Left cardiac atrium (tissue), 4 donors: ENCODE measurements at regions not wholly inside any gene's neighbourhood (a gene's known extent, or its start where the extent isn't known, plus 50 kb on each side); places are given as distances from the start of the nearest gene placed in this dataset.

ENCODE experiments used
- ATAC-seq, 2 donors: fragments of 200-7000 bp; cut with Tn5 transposase; one replicate each; pipeline ENCODE4 v1.9.1; 2020; ENCODE audit warnings: mild to moderate bottlenecking in 2 of 2, moderate library complexity in 2 of 2
- DNase-seq: peaks from one replicate; pipeline ENCODE4 v3.0.0-alpha.2; 2020
- intact Hi-C, 2 donors: fragments of 100-400 bp; cut with DNase I; formaldehyde crosslinking; loops; one replicate each; pipeline versions ENCODE4 v1.14.1 to v1.15.1; 2022 to 2023
- donor health status: DM: no; HTN: yes; CAD: no.
- donor health status: DM: no; HTN: yes; CAD: no; lungs with severe emphysema.
- donor health status: DM: yes; HTN: yes; CAD: no.
- donor health status: Dilated cardiomyopathy.

DNA sequence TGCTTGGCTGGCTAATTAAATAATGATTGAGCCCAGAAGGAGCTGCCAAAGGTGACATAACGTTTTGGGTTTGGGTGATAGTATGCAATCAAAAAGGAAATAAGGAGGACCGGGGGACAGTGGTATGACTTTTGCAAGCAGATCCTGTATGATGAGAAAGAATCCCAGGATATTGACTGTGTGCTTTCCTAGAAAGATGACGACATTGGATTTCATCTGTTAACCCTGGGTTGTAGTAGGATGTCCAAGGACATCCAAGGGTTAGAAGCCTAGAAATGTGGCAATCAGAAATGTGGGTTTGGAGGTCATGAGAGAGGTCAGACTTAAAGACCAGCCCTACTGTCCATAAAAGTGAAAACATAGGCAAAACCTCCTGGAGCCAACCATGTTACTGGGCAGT, 50.3 kb upstream of the HMHB1 start:
- intact Hi-C loops: no loop called here
- DNase-seq (no peak), ATAC-seq (no peak)

DNA sequence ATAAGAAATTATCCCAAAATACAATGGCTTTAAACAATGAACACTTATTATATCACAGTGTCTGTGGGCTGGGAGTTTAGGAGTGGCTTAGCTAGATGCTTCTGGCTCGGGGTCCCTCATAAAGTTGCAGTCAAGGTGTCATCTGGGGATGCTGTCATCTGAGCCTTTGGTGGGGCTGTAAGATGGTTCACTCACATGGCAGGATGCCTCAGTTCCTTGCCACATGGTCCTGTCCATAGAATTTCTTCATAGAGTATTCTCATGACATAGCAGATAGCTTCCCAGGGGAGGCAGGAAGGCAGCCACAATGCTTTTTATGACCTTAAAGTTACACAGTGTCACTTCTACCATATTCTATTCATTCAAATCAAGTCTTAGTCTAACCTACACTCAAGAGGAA, 51.2 kb upstream of the HMHB1 start:
- intact Hi-C loops: no loop called here
- no peak for ATAC-seq
- no peak for DNase-seq

DNA sequence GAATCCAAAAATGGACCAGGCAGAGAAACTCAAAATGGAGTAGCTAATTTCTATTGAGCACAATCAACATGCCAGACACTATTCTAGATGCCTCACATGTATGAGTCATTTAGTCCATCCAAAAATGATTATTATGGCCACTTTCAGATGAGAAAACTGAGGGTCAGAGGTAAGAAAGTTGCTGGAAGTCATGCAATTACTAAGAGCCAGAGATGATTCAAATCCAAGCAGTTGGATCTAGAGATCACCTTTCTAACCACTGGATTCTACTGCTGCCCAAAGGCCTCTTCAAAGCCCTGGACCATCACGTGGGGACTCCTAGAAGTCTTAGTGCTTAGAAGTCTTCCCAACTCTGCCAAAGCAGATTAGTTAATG, 51.8 kb upstream of the HMHB1 start:
- DNase-seq (no peak), ATAC-seq (no peak)
- intact Hi-C loops: no loop called here

GRCh38 chr5:143759396-143760130, 52.4 kb upstream of the HMHB1 start:
- ATAC-seq (peak; percentile 50 to 64), DNase-seq (no peak)
- intact Hi-C loops: no loop called here

GRCh38 chr5:143758750-143759149, 53.2 kb upstream of the HMHB1 start:
- ATAC-seq: peak; percentile 64 to 87
- intact Hi-C loops: no loop called here
- DNase-seq: no peak

- intact Hi-C loops: no loop called here
- ATAC-seq (peak; percentile 24 to 44), DNase-seq (no peak)
These were observed 53.9 kb upstream of the HMHB1 start for GRCh38 chr5:143758015-143758414.

DNA sequence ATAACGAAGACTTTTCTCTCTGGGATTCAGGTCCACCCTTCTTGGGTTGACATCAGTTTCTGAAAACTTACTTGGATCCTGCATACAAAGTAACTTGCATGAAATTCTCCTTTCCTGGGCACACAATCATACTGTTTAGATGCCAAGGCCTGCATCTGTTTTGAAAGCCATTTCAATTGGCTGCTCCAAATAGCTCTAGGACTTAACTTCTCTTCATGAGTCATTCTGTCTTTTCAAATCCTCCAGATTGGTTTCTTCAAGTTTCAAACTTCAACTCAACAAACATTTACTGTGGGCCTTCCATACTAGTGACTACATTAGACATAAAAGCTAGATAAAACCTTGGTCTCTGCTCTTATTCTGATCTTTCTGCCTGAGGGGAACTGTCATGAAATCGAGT, 54.8 kb upstream of the HMHB1 start:
- intact Hi-C loops: no loop called here
- ATAC-seq (peak in 1 of 2 donors; percentile 15), DNase-seq (no peak)

- intact Hi-C loops: no loop called here
- no peak for ATAC-seq
- no peak for DNase-seq
These were observed 56.0 kb upstream of the HMHB1 start for GRCh38 chr5:143755966-143756365.

DNA sequence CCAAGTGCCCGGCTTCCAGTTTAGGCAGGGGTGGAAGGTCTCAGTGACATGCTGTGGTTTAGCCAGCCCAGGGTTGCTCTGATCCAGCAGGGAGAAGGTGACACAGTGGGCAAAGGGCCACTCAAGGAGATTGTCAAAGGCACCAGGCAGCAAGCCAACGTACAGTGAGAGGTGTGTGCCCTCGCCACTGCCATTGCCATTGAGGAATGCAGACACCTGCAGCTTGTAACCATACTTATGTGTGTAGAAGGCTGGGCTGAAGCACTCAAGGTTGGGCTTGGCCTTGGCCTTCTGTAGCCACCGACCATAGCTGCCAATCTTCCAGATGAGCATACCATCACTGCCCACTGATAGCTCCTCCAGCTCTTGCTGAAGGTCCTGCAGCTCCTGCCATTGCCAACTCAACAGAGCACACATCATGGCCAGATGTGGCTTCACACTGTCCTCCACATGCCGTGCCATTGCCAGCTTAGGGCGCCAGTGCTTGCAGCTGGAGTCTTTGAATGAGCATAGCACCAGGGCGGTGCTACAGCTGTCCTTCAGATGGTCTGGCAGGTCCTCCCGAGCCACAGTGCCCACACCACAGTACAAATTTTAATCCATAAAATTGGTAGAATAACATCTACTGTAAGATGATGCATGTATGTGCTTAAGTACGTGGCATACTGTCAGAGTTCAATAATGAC, 59.7 kb upstream of the HMHB1 start:
- ATAC-seq: peak in 1 of 2 donors; percentile 30
- intact Hi-C loops: no loop called here
- no peak for DNase-seq

GRCh38 chr5:143751342-143751741, 60.6 kb upstream of the HMHB1 start:
- intact Hi-C loops: no loop called here
- DNase-seq (no peak), ATAC-seq (no peak)

GRCh38 chr5:143749581-143750205, 62.3 kb upstream of the HMHB1 start:
- no peak for DNase-seq
- intact Hi-C loops: no loop called here
- ATAC-seq: no peak

GRCh38 chr5:143748516-143748915, 63.4 kb upstream of the HMHB1 start:
- intact Hi-C loops: no loop called here
- no peak for ATAC-seq
- no peak for DNase-seq

- no peak for ATAC-seq
- intact Hi-C loops: no loop called here
- DNase-seq: no peak
These were observed 69.0 kb upstream of the HMHB1 start for GRCh38 chr5:143742951-143743350.

DNA sequence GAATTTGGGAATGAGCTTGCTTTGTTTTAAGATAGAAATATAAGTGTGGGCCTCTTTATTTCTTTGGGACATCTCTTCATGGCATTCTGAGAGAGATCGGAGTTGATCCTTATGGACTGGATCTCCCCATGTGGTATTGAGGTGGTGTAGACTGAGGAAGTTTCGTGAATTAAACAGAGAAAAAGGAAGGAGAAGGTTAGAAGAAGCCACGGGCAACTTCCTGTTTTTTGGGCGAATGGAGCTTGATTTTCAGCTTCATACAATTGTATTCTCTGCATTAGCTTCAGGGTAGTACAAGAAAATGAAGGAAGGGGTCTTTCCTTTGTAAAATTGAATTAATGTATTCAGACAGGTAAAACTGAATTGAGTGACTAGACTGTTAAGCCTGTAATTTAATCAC, 70.5 kb upstream of the HMHB1 start:
- intact Hi-C loops: no loop called here
- ATAC-seq: no peak
- DNase-seq: no peak

DNA sequence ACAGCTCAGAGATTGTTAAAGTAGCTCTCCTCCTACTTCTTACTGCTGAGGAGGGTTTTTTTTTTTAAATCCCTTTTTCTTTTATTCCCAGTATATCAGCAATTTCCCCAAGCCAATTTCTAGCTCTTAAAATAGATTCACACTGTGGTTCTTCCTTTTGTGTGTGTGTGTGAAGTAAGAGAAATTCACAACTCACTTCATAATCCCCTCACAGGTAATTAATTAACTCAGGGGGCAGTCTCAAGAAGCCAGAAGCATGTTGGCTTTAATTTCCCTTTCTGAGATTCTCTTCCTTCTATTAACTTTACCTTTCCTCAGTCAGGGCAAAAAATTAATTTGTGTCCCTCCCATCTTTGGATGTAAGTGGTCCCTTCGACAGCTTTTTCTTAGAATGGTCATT, 71.0 kb upstream of the HMHB1 start:
- intact Hi-C loops: no loop called here
- ATAC-seq: no peak
- DNase-seq: no peak

- intact Hi-C loops: no loop called here
- DNase-seq: no peak
- no peak for ATAC-seq
These were observed 72.2 kb upstream of the HMHB1 start for GRCh38 chr5:143739746-143740145.

DNA sequence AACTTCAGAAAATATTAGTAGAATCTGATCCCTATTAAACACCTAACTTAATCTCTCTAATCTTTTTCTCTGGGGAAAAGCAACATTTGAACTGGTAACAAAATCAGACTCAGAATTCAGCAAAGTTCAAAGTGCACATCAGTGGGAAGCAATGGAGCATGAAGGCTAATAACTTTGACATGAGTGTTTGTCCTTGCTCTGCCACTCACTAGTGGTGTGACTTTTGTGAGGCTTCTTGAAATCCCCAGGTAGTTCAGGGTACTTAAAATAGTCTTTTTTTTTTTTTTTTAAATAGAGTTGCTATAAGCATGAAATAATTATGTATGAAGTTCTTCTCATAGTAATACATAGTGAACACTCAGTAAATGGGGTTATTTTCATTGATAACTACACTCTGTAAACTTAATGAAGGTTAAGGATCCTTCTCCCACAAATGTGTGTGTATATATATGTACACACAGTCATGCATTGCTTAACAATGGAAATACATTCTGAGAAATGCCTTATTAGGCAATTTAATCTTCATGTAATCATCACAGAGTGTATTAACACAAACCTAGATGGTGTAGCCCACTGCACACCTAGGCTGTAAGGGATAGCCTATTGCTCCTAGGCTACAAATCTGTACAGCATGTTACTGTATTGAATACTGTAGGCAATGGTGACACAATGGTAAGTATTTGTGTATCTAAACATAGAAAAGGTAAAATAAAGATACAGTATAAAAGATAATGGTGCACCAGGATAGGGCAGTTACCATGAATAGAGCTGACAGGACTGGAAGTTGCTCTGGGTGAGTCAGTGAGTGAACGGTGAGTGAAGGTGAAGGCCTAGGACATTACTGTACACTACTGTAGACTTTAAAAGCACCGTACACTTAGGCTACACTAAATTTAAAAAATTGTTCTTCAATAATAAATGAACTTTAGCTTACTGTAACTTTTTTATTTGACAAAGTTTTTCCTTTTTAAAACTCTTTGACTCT, 73.3 kb upstream of the HMHB1 start:
- intact Hi-C loops: no loop called here
- no peak for ATAC-seq

DNA sequence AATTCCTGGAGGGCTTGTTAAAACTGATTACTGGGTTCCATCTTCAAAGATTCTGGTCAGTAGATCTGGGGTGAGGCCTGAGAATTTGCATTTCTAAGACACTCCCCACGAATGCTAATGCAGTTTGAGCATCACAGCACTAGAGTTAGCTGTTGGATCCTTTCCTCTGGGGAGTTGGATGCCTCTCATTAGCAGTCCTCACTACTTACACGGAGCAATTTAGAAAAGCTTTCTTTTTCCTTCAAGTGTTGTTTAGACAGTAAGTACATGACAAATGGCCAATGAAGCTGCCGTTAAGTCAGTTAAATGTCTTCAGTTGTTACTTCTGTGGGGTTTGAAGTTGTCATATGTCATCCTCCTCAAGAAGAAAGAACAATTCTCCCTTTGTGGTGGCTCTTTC, 74.9 kb upstream of the HMHB1 start:
- intact Hi-C loops: no loop called here
- no peak for ATAC-seq
- DNase-seq: no peak

More for the DNA sequence above, 73.3 kb upstream of the HMHB1 start:
- DNase-seq: no peak

DNA sequence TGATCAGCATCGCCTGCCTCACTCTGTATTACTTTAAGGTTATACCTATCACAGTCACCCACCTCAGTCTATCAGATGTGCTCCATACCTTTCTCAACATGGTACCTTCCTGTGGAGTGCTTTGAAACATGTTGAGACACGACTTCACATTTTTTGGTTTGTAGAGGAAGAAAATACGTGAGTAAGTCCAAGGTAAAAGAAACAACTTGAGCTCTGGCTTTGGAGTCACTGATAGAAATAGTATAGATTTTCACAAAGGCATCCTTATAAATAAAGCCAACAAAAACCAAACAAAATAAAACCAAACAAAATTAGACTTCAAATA, 77.5 kb upstream of the HMHB1 start:
- intact Hi-C loops: no loop called here
- ATAC-seq: no peak
- DNase-seq: no peak
